Neural crest cell (in vitro differentiated cells): ENCODE measurements at regions not wholly inside any gene's neighbourhood (a gene's known extent, or its start where the extent isn't known, plus 50 kb on each side); places are given as distances from the start of the nearest gene placed in this dataset.

Source experiments
- DNase-seq: peaks from one replicate; pipeline ENCODE4 v3.0.0; 2021; ENCODE audit warnings: low read depth, mixed read lengths, low spot score
- H3K27ac Mint-ChIP-seq: one replicate; pipeline ENCODE4 v1.8.0; 2021; ENCODE audit warnings: mild to moderate bottlenecking, mixed read lengths; ENCODE audit not compliant: unreplicated experiment
- H3K27me3 Mint-ChIP-seq: 2 replicates; pipeline ENCODE4 v1.8.0; 2021; ENCODE audit warnings: low read depth, mild to moderate bottlenecking, mixed read lengths
- H3K36me3 Mint-ChIP-seq: 2 replicates; pipeline ENCODE4 v1.8.0; 2021; ENCODE audit warnings: low read depth, mild to moderate bottlenecking, mixed read lengths
- H3K4me1 Mint-ChIP-seq: 2 replicates; pipeline ENCODE4 v1.8.0; 2021; ENCODE audit warnings: mixed read lengths
- H3K4me3 Mint-ChIP-seq: one replicate; pipeline ENCODE4 v1.8.0; 2021; ENCODE audit warnings: mild to moderate bottlenecking, mixed read lengths
- H3K9me3 Mint-ChIP-seq: 2 replicates; pipeline ENCODE4 v1.8.0; 2021; ENCODE audit warnings: mixed read lengths
- CTCF ChIP-seq: fragments of 200-600 bp; sonication (generic); conservative IDR thresholded peaks from 2 replicates; pipeline ENCODE4 v1.5.0; 2021; ENCODE audit warnings: antibody characterized with exemption, mild to moderate bottlenecking

DNA sequence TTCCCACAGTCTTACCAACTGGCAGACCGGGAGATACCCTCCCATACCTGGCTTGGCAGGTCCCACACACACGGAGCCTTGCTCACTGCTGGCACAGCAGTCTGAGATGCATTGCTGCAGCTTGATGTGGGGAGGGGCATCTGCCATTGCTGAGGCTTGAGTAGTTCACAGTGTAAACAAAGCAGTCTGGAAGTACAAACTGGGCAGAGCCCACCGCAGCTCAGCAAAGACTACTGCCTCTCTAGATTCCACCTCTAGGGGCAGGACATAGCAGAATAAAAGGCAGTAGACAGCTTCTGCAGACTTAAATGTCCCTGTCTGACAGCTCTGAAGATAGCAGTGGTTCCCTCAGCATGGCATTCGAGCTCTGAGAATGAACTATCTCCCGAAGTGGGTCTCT lies 69.6 kb upstream of the RELN start:
- DNase-seq, result no peak
- H3K36me3 Mint-ChIP-seq, result no peaks in the 10 kb centered on the region
- peaks cover 6% of the 10 kb centered on the region for H3K9me3 Mint-ChIP-seq
- peaks cover 31% of the 10 kb centered on the region for H3K27me3 Mint-ChIP-seq
- H3K4me1 Mint-ChIP-seq, result no peaks in the 10 kb centered on the region
- no peak overlapping the region for H3K4me3 Mint-ChIP-seq
- H3K27ac Mint-ChIP-seq, result no peak overlapping the region
- no peak for TF ChIP-seq CTCF

DNA sequence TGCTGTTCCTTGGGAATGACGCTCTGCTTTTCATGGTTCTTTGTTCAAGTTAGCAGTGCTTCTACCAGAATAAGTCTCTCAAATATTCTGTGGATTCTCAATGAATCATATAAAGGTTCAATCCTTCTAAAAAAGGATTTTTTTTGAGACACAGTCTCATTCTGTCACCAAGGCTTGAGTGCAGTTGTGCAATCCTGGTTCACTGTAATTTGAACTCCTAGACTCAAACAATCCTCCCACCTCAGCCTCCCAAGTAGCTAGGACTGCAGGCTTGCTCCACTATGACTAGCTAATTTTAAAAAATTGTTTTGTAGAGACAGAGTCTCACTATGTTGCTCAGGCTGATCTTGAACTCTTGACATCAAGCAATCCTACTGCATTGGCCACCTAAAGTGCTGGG lies 64.9 kb upstream of the RELN start:
- peaks cover 33% of the 10 kb centered on the region for H3K27me3 Mint-ChIP-seq
- H3K9me3 Mint-ChIP-seq, result peaks cover 5% of the 10 kb centered on the region
- no peaks in the 10 kb centered on the region for H3K36me3 Mint-ChIP-seq
- H3K4me3 Mint-ChIP-seq, result no peak overlapping the region
- H3K27ac Mint-ChIP-seq, result no peak overlapping the region
- no peak for TF ChIP-seq CTCF
- no peaks in the 10 kb centered on the region for H3K4me1 Mint-ChIP-seq
- DNase-seq, result no peak

DNA sequence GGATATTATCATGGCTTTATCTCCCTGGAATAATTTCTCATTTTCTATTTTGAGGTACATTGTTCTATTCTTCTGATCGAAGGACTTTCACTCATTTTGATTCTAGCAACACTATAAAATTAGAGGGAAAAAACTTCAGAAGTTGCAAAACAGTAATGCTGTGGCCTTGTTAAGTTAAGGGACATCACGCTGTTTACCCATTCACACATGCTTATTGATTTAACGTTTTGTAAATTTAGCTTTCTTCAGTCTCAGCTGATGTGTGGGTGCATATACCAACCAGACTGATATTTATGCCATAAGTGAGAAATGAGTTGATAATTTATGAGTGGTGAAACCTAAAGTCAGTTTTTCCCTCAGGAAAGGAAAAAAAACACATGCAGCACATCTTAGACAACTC lies 63.5 kb upstream of the RELN start:
- no peaks in the 10 kb centered on the region for H3K36me3 Mint-ChIP-seq
- H3K4me3 Mint-ChIP-seq, result no peak overlapping the region
- no peak overlapping the region for H3K27ac Mint-ChIP-seq
- no peak for DNase-seq
- peaks cover 2% of the 10 kb centered on the region for H3K9me3 Mint-ChIP-seq
- TF ChIP-seq CTCF, result no peak
- peaks cover 9% of the 10 kb centered on the region for H3K4me1 Mint-ChIP-seq
- H3K27me3 Mint-ChIP-seq, result peaks cover 36% of the 10 kb centered on the region

DNA sequence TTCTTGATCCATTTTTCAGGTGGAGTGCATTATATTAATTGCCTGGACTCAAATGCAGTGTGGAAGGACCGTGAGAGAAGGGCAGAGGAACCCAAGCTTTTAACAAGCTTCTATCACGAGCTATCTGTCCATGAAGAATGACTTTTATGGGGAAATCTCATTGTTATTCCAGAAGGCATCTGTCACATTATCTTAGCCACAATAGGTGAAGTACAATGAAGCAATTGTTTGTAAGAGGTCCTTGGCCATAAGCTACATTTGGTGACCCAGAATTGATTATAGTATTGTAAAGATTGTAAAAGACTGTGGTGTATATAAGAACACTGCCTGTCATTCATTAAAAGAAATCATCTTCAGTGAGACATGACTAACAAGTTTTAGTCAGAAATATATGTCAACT lies 58.6 kb upstream of the RELN start:
- Mint-ChIP-seq H3K9me3 (peaks cover 2% of the 10 kb centered on the region), H3K4me3 (peak overlapping the region; percentile 29), H3K27me3 (peaks cover 46% of the 10 kb centered on the region), H3K36me3 (no peaks in the 10 kb centered on the region), H3K27ac (no peak overlapping the region), H3K4me1 (peaks cover 18% of the 10 kb centered on the region)
- DNase-seq, result no peak
- no peak for TF ChIP-seq CTCF

DNA sequence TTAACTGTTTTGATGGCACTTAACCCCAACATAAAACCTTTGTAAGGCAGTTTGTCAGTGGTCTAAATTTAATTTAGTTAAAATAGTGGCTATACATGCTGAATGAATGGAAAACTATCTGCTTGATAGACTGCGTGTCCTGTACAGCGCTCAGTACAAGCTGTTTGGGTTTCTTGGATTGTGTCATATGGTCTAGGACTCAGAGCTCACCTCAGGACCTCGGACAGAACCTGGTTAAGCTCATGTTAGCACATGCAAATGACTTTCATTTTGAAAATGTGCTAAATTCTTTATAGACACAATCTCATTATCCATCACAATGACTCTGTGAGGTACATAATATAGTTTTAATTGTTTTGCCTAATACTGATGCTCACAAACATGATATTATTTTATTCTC lies 55.7 kb upstream of the RELN start:
- H3K4me1 Mint-ChIP-seq, result peaks cover 18% of the 10 kb centered on the region

More for the DNA sequence above, 55.7 kb upstream of the RELN start:
- Mint-ChIP-seq H3K36me3 (no peaks in the 10 kb centered on the region), H3K9me3 (no peaks in the 10 kb centered on the region), H3K4me3 (no peak overlapping the region), H3K27ac (no peak overlapping the region), H3K27me3 (peaks cover 64% of the 10 kb centered on the region)
- no peak for DNase-seq
- TF ChIP-seq CTCF, result no peak
